ENCODE measurements at regions not wholly inside any gene's neighbourhood (a gene's known extent, or its start where the extent isn't known, plus 50 kb on each side); places are given as distances from the start of the nearest gene placed in this dataset.

DNA sequence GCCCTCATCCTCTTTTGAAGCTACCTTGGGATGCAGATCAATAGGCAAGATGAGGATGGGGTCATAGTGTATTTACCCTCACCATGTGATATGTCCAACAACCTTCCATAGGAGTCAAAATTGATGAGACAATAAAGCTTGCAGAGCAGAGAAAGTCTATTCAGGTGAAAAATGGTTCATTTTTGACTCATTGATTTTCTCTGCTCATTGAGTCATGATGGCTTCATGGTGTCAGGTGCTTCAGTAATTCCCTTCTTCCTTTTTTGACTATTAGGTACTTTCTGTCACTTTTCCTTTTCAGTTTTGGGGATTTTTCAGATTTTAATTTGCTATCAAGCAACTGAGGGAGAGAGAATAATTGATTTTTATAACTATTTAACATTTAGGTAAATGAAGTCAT is 55.9 kb upstream of the IL2 start:
- no peak for DNase-seq

DNA sequence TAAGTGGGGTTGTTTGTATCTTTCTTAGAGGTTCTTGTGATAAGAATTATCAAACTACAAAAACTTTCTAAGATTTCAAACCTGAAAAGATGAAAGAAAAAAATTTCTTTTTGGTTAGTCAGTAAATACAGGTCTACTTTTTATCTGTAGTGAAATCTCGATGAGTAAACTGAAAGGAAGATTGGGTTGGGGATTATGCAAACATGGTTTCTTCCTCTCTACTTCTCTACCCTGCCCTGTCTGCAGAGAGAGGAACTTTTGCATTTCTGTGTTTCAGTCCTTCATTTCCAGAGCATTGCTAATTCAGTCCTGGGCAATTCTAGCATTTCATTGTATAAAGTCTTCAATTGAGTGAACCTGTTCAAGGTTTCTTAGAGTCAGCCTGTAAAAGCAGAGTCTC is 51.6 kb upstream of the IL2 start:
- peak in 1 of 4 experiments; percentile 1 for DNase-seq
